Esophagus squamous epithelium (tissue), 4 donors: ENCODE measurements at regions not wholly inside any gene's neighbourhood (a gene's known extent, or its start where the extent isn't known, plus 50 kb on each side); places are given as distances from the start of the nearest gene placed in this dataset.

Source experiments
- CTCF ChIP-seq, 6 experiments: fragments of 450-650 bp in 4 of 6; fragments of 200-600 bp in 2 of 6; sonication (generic) in 2 of 6; IDR thresholded peaks; one replicate each; pipeline ENCODE4 v1.5.1; 2016 to 2019; ENCODE audit warnings: antibody characterized with exemption in 6 of 6, mild to moderate bottlenecking in 4 of 6, moderate library complexity in 4 of 6
- POLR2A ChIP-seq, 4 donors: fragments of 450-650 bp; IDR thresholded peaks; one replicate each; pipeline ENCODE4 v1.6.1; 2017; ENCODE audit warnings: antibody characterized with exemption in 4 of 4, mild to moderate bottlenecking in 4 of 4, moderate library complexity in 3 of 4

- TF ChIP-seq POLR2A (IDR thresholded peaks at IDR 0.05) = no peak
- no peak for TF ChIP-seq CTCF (IDR thresholded peaks at IDR 0.05)
These were observed 77.9 kb downstream of the SPRING1 start for GRCh38 chr12:116659771-116660481.
